ENCODE measurements at regions not wholly inside any gene's neighbourhood (a gene's known extent, or its start where the extent isn't known, plus 50 kb on each side); places are given as distances from the start of the nearest gene placed in this dataset.
A peak's percentile ranks its signal among the peaks of the same experiment; 100 is the strongest.

- no peaks in the 10 kb centered on the region for H3F3A ChIP-seq (replicated peaks; ENCODE audit: low read depth)
- H3K36me3 ChIP-seq (ENCODE audit: insufficient read depth): no peaks in the 10 kb centered on the region
- H3K9me2 ChIP-seq (ENCODE audit: insufficient read depth): no peaks in the 10 kb centered on the region
- peaks cover 4% of the 10 kb centered on the region; the same call in 1 of the 2 replicates for H3K4me1 ChIP-seq (ENCODE audit: insufficient read depth)
- no peaks in the 10 kb centered on the region for H3K27me3 ChIP-seq (ENCODE audit: insufficient read depth)
- TF ChIP-seq REST (IDR thresholded peaks at IDR 0.05; ENCODE audit: unreplicated experiment) (no peak), JUNB (IDR thresholded peaks at IDR 0.05; ENCODE audit: unreplicated experiment) (no peak), EZH2 (IDR thresholded peaks at IDR 0.05; ENCODE audit: low read depth, unreplicated experiment) (no peak), ZNF462 (CRISPR knock-in tag; IDR thresholded peaks at IDR 0.05) (no peak), ZNF331 (CRISPR knock-in tag; IDR thresholded peaks at IDR 0.05; ENCODE audit: low read depth) (no peak), CTCF (conservative IDR thresholded peaks at IDR 0.05; ENCODE audit: low read depth in 2 of 2) (no peak), STAT1 (IDR thresholded peaks at IDR 0.05; ENCODE audit: unreplicated experiment) (no peak), ZNF114 (CRISPR knock-in tag; IDR thresholded peaks at IDR 0.05) (no peak), CREB1 (CRISPR knock-in tag; IDR thresholded peaks at IDR 0.05; ENCODE audit: low read depth) (no peak), EZH2phosphoT487 (IDR thresholded peaks at IDR 0.05; ENCODE audit: unreplicated experiment) (no peak), ETS1 (IDR thresholded peaks at IDR 0.05) (no peak), POLR2AphosphoS5 (IDR thresholded peaks at IDR 0.05; ENCODE audit: low read depth) (no peak)
- no peaks in the 10 kb centered on the region for H3K27me3 Mint-ChIP-seq (ENCODE audit: insufficient read depth, low read depth, poor library complexity)
- H4K20me1 ChIP-seq (replicated peaks; ENCODE audit: insufficient read depth): no peaks in the 10 kb centered on the region
- H3K4me3 ChIP-seq: no peak overlapping the region
- no peak overlapping the region for H3K4me2 ChIP-seq
- H3K4me1 Mint-ChIP-seq: peaks cover 7% of the 10 kb centered on the region
- H3K9me3 Mint-ChIP-seq: no peaks in the 10 kb centered on the region
- H3K79me2 ChIP-seq (replicated peaks; ENCODE audit: insufficient read depth): no peaks in the 10 kb centered on the region
- no peak overlapping the region for H3K27ac Mint-ChIP-seq
- peak overlapping the region; percentile 56 for H2AFZ ChIP-seq
- DNase-seq (ENCODE audit: low spot score): no peak
- H3K4me3 Mint-ChIP-seq: no peak overlapping the region
- H3K36me3 Mint-ChIP-seq (ENCODE audit: low read depth): no peaks in the 10 kb centered on the region
- H3K27ac ChIP-seq (ENCODE audit: low read depth): no peak overlapping the region
- ATAC-seq: no peak
These were observed 340.4 kb downstream of the ETS1 start for GRCh38 chr11:128246810-128247594.

Measured in GM23338 (cell line).